ENCODE measurements at regions not wholly inside any gene's neighbourhood (a gene's known extent, or its start where the extent isn't known, plus 50 kb on each side); places are given as distances from the start of the nearest gene placed in this dataset.

- Histone ChIP-seq H3K27ac (no peak overlapping the region), H3K36me3 (ENCODE audit: insufficient read depth, low read length) (no peaks in the 10 kb centered on the region), H3K9ac (ENCODE audit: insufficient read length) (no peak overlapping the region), H3K4me3 (no peak overlapping the region), H3K9me3 (ENCODE audit: low read depth, low read length) (no peaks in the 10 kb centered on the region)
- TF ChIP-seq EZH2 (IDR thresholded peaks at IDR 0.05): no peak
- no peak for TF ChIP-seq FOXP2 (optimal IDR thresholded peaks at IDR 0.05; ENCODE audit: control extremely low read depth, extremely low read length, insufficient read depth)
- TF ChIP-seq POLR2AphosphoS5 (IDR thresholded peaks at IDR 0.05; ENCODE audit: borderline replicate concordance, low read depth, low read length): no peak
- DNase-seq (ENCODE audit: low read depth, low spot score): no peak
Observed at GRCh38 chr10:111131168-111131799, 54.5 kb downstream of the ADRA2A start.

GRCh38 chr10:111137007-111137406 is 60.2 kb downstream of the ADRA2A start:
- Histone ChIP-seq H3K9me3 (ENCODE audit: low read depth, low read length) (no peaks in the 10 kb centered on the region), H3K27ac (no peak overlapping the region), H3K36me3 (ENCODE audit: insufficient read depth, low read length) (no peaks in the 10 kb centered on the region), H3K9ac (ENCODE audit: insufficient read length) (no peak overlapping the region), H3K4me3 (no peak overlapping the region)
- TF ChIP-seq FOXP2 (optimal IDR thresholded peaks at IDR 0.05; ENCODE audit: control extremely low read depth, extremely low read length, insufficient read depth): no peak
- no peak for TF ChIP-seq EZH2 (IDR thresholded peaks at IDR 0.05)
- no peak for TF ChIP-seq POLR2AphosphoS5 (IDR thresholded peaks at IDR 0.05; ENCODE audit: borderline replicate concordance, low read depth, low read length)
- DNase-seq (ENCODE audit: low read depth, low spot score): no peak

- Histone ChIP-seq H3K36me3 (ENCODE audit: insufficient read depth, low read length) (no peaks in the 10 kb centered on the region), H3K27ac (no peak overlapping the region), H3K4me3 (no peak overlapping the region), H3K9ac (ENCODE audit: insufficient read length) (no peak overlapping the region), H3K9me3 (ENCODE audit: low read depth, low read length) (no peaks in the 10 kb centered on the region)
- TF ChIP-seq POLR2AphosphoS5 (IDR thresholded peaks at IDR 0.05; ENCODE audit: borderline replicate concordance, low read depth, low read length) (no peak), EZH2 (IDR thresholded peaks at IDR 0.05) (no peak), FOXP2 (optimal IDR thresholded peaks at IDR 0.05; ENCODE audit: control extremely low read depth, extremely low read length, insufficient read depth) (no peak)
- DNase-seq (ENCODE audit: low read depth, low spot score): no peak
Observed at GRCh38 chr10:111137587-111137986, 60.8 kb downstream of the ADRA2A start.

GRCh38 chr10:111138544-111138943 is 61.7 kb downstream of the ADRA2A start:
- no peaks in the 10 kb centered on the region for H3K36me3 ChIP-seq (ENCODE audit: insufficient read depth, low read length)
- no peak overlapping the region for H3K4me3 ChIP-seq
- TF ChIP-seq POLR2AphosphoS5 (IDR thresholded peaks at IDR 0.05; ENCODE audit: borderline replicate concordance, low read depth, low read length) (no peak), EZH2 (IDR thresholded peaks at IDR 0.05) (no peak)
- no peaks in the 10 kb centered on the region for H3K9me3 ChIP-seq (ENCODE audit: low read depth, low read length)
- no peak overlapping the region for H3K27ac ChIP-seq
- H3K9ac ChIP-seq (ENCODE audit: insufficient read length): no peak overlapping the region
- no peak for DNase-seq (ENCODE audit: low read depth, low spot score)

- no peak for DNase-seq (ENCODE audit: low read depth, low spot score)
- Histone ChIP-seq H3K4me3 (no peak overlapping the region), H3K27ac (no peak overlapping the region), H3K9me3 (ENCODE audit: low read depth, low read length) (no peaks in the 10 kb centered on the region), H3K36me3 (ENCODE audit: insufficient read depth, low read length) (no peaks in the 10 kb centered on the region), H3K9ac (ENCODE audit: insufficient read length) (no peak overlapping the region)
- TF ChIP-seq POLR2AphosphoS5 (IDR thresholded peaks at IDR 0.05; ENCODE audit: borderline replicate concordance, low read depth, low read length): no peak
- no peak for TF ChIP-seq EZH2 (IDR thresholded peaks at IDR 0.05)
- no peak for TF ChIP-seq FOXP2 (optimal IDR thresholded peaks at IDR 0.05; ENCODE audit: control extremely low read depth, extremely low read length, insufficient read depth)
Observed at GRCh38 chr10:111139567-111139966, 62.7 kb downstream of the ADRA2A start.

- TF ChIP-seq EZH2 (IDR thresholded peaks at IDR 0.05) (no peak), POLR2AphosphoS5 (IDR thresholded peaks at IDR 0.05; ENCODE audit: borderline replicate concordance, low read depth, low read length) (no peak), FOXP2 (optimal IDR thresholded peaks at IDR 0.05; ENCODE audit: control extremely low read depth, extremely low read length, insufficient read depth) (no peak)
- no peak for DNase-seq (ENCODE audit: low read depth, low spot score)
- H3K36me3 ChIP-seq (ENCODE audit: insufficient read depth, low read length): no peaks in the 10 kb centered on the region
- no peaks in the 10 kb centered on the region for H3K9me3 ChIP-seq (ENCODE audit: low read depth, low read length)
- H3K4me3 ChIP-seq: no peak overlapping the region
- H3K27ac ChIP-seq: no peak overlapping the region
- H3K9ac ChIP-seq (ENCODE audit: insufficient read length): no peak overlapping the region
Observed at GRCh38 chr10:111142092-111142768, 65.4 kb downstream of the ADRA2A start.

- no peak for TF ChIP-seq EZH2 (IDR thresholded peaks at IDR 0.05)
- TF ChIP-seq POLR2AphosphoS5 (IDR thresholded peaks at IDR 0.05; ENCODE audit: borderline replicate concordance, low read depth, low read length): no peak
- no peaks in the 10 kb centered on the region for H3K9me3 ChIP-seq (ENCODE audit: low read depth, low read length)
- H3K4me3 ChIP-seq: no peak overlapping the region
- DNase-seq (ENCODE audit: low read depth, low spot score): no peak
- no peak overlapping the region for H3K9ac ChIP-seq (ENCODE audit: insufficient read length)
- H3K27ac ChIP-seq: no peak overlapping the region
- H3K36me3 ChIP-seq (ENCODE audit: insufficient read depth, low read length): no peaks in the 10 kb centered on the region
Observed at GRCh38 chr10:111146025-111146640, 69.3 kb downstream of the ADRA2A start.

- no peak overlapping the region for H3K27ac ChIP-seq
- TF ChIP-seq FOXP2 (optimal IDR thresholded peaks at IDR 0.05; ENCODE audit: control extremely low read depth, extremely low read length, insufficient read depth) (no peak), POLR2AphosphoS5 (IDR thresholded peaks at IDR 0.05; ENCODE audit: borderline replicate concordance, low read depth, low read length) (no peak), EZH2 (IDR thresholded peaks at IDR 0.05) (no peak)
- H3K9me3 ChIP-seq (ENCODE audit: low read depth, low read length): no peaks in the 10 kb centered on the region
- H3K9ac ChIP-seq (ENCODE audit: insufficient read length): no peak overlapping the region
- H3K36me3 ChIP-seq (ENCODE audit: insufficient read depth, low read length): no peaks in the 10 kb centered on the region
- no peak overlapping the region for H3K4me3 ChIP-seq
- DNase-seq (ENCODE audit: low read depth, low spot score): no peak
Observed at GRCh38 chr10:111148025-111148424, 71.2 kb downstream of the ADRA2A start.
